Calu3 (cell line): ENCODE measurements at regions not wholly inside any gene's neighbourhood (a gene's known extent, or its start where the extent isn't known, plus 50 kb on each side); places are given as distances from the start of the nearest gene placed in this dataset.

Experiments used
- BruUV-seq: library from RNA; stranded (reverse); fragments of 400-500 nt; replicated peaks from 2 replicates; lab custom pipeline; 2021; lab: Mats Ljungman, UMichigan
- CTCF ChIA-PET: fragments of 300-600 bp; sonication (Branson Sonifier 250); formaldehyde crosslinking; loops from one replicate; lab custom pipeline; 2022; ENCODE audit warnings: antibody characterized with exemption; lab: Charles Lee
- DNase-seq: peaks from one replicate; pipeline ENCODE4 v3.0.0; 2022
- H3K27ac Mint-ChIP-seq: one replicate; pipeline ENCODE4 v1.8.0; 2022; ENCODE audit warnings: mixed read lengths; ENCODE audit not compliant: unreplicated experiment
- H3K27me3 Mint-ChIP-seq: one replicate; pipeline ENCODE4 v1.8.0; 2022; ENCODE audit warnings: mixed read lengths; ENCODE audit not compliant: unreplicated experiment
- H3K36me3 Mint-ChIP-seq: one replicate; pipeline ENCODE4 v1.8.0; 2022; ENCODE audit warnings: mild to moderate bottlenecking, moderate library complexity, mixed read lengths; ENCODE audit not compliant: insufficient read depth, unreplicated experiment
- H3K4me1 Mint-ChIP-seq: one replicate; pipeline ENCODE4 v1.8.0; 2022; ENCODE audit warnings: mild to moderate bottlenecking, low read depth, mixed read lengths; ENCODE audit not compliant: unreplicated experiment
- H3K4me3 Mint-ChIP-seq: one replicate; pipeline ENCODE4 v1.8.0; 2022; ENCODE audit warnings: mild to moderate bottlenecking, low read depth, moderate library complexity, mixed read lengths; ENCODE audit not compliant: unreplicated experiment
- H3K9me3 Mint-ChIP-seq: one replicate; pipeline ENCODE4 v1.8.0; 2022; ENCODE audit warnings: low read depth, mixed read lengths; ENCODE audit not compliant: unreplicated experiment
- intact Hi-C: fragments of 100-400 bp; cut with micrococcal nuclease; formaldehyde crosslinking; loops from one replicate; pipeline ENCODE4 v1.10.0; 2022; ENCODE audit not compliant: unreplicated experiment
- TF ChIP-seq, protein P1 (sequence below): fragments of 200-600 bp; IDR thresholded peaks from one replicate; pipeline ENCODE4 v1.8.0; 2022; ENCODE audit warnings: antibody characterized with exemption; ENCODE audit not compliant: unreplicated experiment

- peaks cover 12% of the 10 kb centered on the region for H3K27me3 Mint-ChIP-seq
- no TSS peak for BruUV-seq
- H3K9me3 Mint-ChIP-seq = no peaks in the 10 kb centered on the region
- intact Hi-C loops = loop anchor here (1.0 to 5.0 kb wide), 2 partner anchors 182 to 236 kb away; no protein-coding TSS in a partner anchor
- no peak for DNase-seq
- no peaks in the 10 kb centered on the region for H3K36me3 Mint-ChIP-seq
- TF ChIP-seq, protein P1, sequence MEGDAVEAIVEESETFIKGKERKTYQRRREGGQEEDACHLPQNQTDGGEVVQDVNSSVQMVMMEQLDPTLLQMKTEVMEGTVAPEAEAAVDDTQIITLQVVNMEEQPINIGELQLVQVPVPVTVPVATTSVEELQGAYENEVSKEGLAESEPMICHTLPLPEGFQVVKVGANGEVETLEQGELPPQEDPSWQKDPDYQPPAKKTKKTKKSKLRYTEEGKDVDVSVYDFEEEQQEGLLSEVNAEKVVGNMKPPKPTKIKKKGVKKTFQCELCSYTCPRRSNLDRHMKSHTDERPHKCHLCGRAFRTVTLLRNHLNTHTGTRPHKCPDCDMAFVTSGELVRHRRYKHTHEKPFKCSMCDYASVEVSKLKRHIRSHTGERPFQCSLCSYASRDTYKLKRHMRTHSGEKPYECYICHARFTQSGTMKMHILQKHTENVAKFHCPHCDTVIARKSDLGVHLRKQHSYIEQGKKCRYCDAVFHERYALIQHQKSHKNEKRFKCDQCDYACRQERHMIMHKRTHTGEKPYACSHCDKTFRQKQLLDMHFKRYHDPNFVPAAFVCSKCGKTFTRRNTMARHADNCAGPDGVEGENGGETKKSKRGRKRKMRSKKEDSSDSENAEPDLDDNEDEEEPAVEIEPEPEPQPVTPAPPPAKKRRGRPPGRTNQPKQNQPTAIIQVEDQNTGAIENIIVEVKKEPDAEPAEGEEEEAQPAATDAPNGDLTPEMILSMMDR = no peak
- CTCF ChIA-PET = no interaction called here
- no peak overlapping the region for H3K4me3 Mint-ChIP-seq
- H3K4me1 Mint-ChIP-seq = no peaks in the 10 kb centered on the region
- H3K27ac Mint-ChIP-seq = no peak overlapping the region
Observed at GRCh38 chr9:84173961-84174360, 166.6 kb downstream of the SLC28A3 start.

DNA sequence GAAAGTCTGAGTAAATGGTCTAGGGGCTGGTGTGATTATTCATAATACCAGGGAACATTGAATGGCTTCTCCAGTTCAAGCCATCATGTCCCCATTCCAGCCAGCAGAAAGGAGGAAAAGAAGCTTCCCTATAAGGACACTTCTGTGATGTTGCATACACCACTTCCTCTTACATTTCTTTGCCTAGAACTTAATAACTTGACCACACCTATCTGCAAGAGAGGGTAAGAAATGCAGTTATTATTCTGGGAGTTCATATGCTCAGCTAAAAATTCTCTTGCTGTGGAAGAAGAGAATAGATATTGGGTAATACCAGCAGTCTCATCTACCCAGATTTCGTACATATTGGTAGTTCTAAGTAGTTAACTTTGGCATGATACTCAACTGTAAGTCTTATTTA lies 166.1 kb downstream of the SLC28A3 start:
- Mint-ChIP-seq H3K27ac (no peak overlapping the region), H3K4me1 (no peaks in the 10 kb centered on the region), H3K36me3 (no peaks in the 10 kb centered on the region), H3K9me3 (no peaks in the 10 kb centered on the region), H3K27me3 (peaks cover 12% of the 10 kb centered on the region), H3K4me3 (no peak overlapping the region)
- no peak for DNase-seq
- no TSS peak for BruUV-seq
- CTCF ChIA-PET = no interaction called here
- intact Hi-C loops = loop anchor here (5.0 kb wide), 1 partner anchor 182 kb away; no protein-coding TSS in a partner anchor
- TF ChIP-seq, protein P1 = no peak

- H3K4me3 Mint-ChIP-seq = no peak overlapping the region
- CTCF ChIA-PET = no interaction called here
- no peaks in the 10 kb centered on the region for H3K36me3 Mint-ChIP-seq
- H3K9me3 Mint-ChIP-seq = no peaks in the 10 kb centered on the region
- peaks cover 12% of the 10 kb centered on the region for H3K27me3 Mint-ChIP-seq
- no peak for DNase-seq
- no peaks in the 10 kb centered on the region for H3K4me1 Mint-ChIP-seq
- TF ChIP-seq, protein P1 = no peak
- BruUV-seq = no TSS peak
- intact Hi-C loops = no loop called here
- H3K27ac Mint-ChIP-seq = no peak overlapping the region
Observed at GRCh38 chr9:84177407-84177806, 163.2 kb downstream of the SLC28A3 start.

GRCh38 chr9:84179531-84179930 lies 161.0 kb downstream of the SLC28A3 start:
- no peaks in the 10 kb centered on the region for H3K9me3 Mint-ChIP-seq
- H3K36me3 Mint-ChIP-seq = no peaks in the 10 kb centered on the region
- no peak for DNase-seq
- no TSS peak for BruUV-seq
- H3K27ac Mint-ChIP-seq = no peak overlapping the region
- H3K4me3 Mint-ChIP-seq = no peak overlapping the region
- no peaks in the 10 kb centered on the region for H3K4me1 Mint-ChIP-seq
- intact Hi-C loops = no loop called here
- no peaks in the 10 kb centered on the region for H3K27me3 Mint-ChIP-seq
- TF ChIP-seq, protein P1 = no peak
- CTCF ChIA-PET = interaction anchor here (0.6 kb wide), 1 partner anchor 270 kb away, joined by 3 read pairs; no protein-coding TSS in a partner anchor
